Tibial nerve (tissue), 4 donors: ENCODE measurements at regions not wholly inside any gene's neighbourhood (a gene's known extent, or its start where the extent isn't known, plus 50 kb on each side); places are given as distances from the start of the nearest gene placed in this dataset.
A peak's percentile ranks its signal among the peaks of the same experiment; 100 is the strongest.

Experiments
- DNase-seq, 2 donors: peaks; one replicate each; pipeline ENCODE4 v3.0.0-alpha.2; 2019; ENCODE audit warnings: low spot score in 2 of 2
- H3K27ac ChIP-seq, 4 donors: fragments of 200-600 bp; sonication (generic) in 3 of 4; one replicate each; pipeline ENCODE4 v1.5.1; 2017 to 2019; ENCODE audit warnings: mild to moderate bottlenecking in 1 of 4
- H3K27me3 ChIP-seq, 2 donors: fragments of 200-600 bp; sonication (generic) in 1 of 2; one replicate each; pipeline versions ENCODE4 v1.5.1 to v1.6.0; 2017 to 2019
- H3K36me3 ChIP-seq, 3 donors: fragments of 200-600 bp; sonication (generic); one replicate each; pipeline ENCODE4 v1.5.1; 2018 to 2019
- H3K4me1 ChIP-seq, 4 donors: fragments of 200-600 bp; sonication (generic) in 3 of 4; one replicate each; pipeline ENCODE4 v1.5.1; 2017 to 2019
- H3K4me3 ChIP-seq, 4 donors: fragments of 200-600 bp; sonication (generic) in 3 of 4; one replicate each; pipeline ENCODE4 v1.5.1; 2017 to 2019; ENCODE audit warnings: mild to moderate bottlenecking in 1 of 4, moderate library complexity in 1 of 4
- H3K9me3 ChIP-seq, 4 donors: fragments of 200-600 bp; sonication (generic) in 3 of 4; one replicate each; pipeline ENCODE4 v1.5.1; 2017 to 2019
- CTCF ChIP-seq, 5 experiments: fragments of 200-600 bp in 3 of 5; fragments of 450-650 bp in 2 of 5; sonication (generic) in 3 of 5; IDR thresholded peaks; one replicate each; pipeline ENCODE4 v1.5.1; 2016 to 2019; ENCODE audit warnings: antibody characterized with exemption in 5 of 5, mild to moderate bottlenecking in 3 of 5, moderate library complexity in 2 of 5
- EP300 ChIP-seq, 2 donors: sonication (generic); formaldehyde crosslinking; IDR thresholded peaks; one replicate each; pipeline ENCODE4 v1.6.1; 2017; ENCODE audit warnings: antibody characterized with exemption in 2 of 2, mild to moderate bottlenecking in 1 of 2
- POLR2A ChIP-seq, 2 donors: fragments of 450-650 bp; IDR thresholded peaks; one replicate each; pipeline ENCODE4 v1.6.1; 2017; ENCODE audit warnings: antibody characterized with exemption in 2 of 2, mild to moderate bottlenecking in 2 of 2, moderate library complexity in 2 of 2
- WGBS, 2 donors: methylation state at CpG; one replicate each; pipeline ENCODE4 v1.1.5; 2018; 5-methylcytosine and 5-hydroxymethylcytosine counted together

GRCh38 chr7:27032839-27033238, 63.0 kb downstream of the HOXA1 start:
- Histone ChIP-seq H3K4me3 (no peak overlapping the region), H3K4me1 (peaks cover 0 to 21% (median 3%) of the 10 kb centered on the region in 4 donors), H3K27ac (no peak overlapping the region), H3K36me3 (no peaks in the 10 kb centered on the region), H3K27me3 (no peaks in the 10 kb centered on the region), H3K9me3 (no peaks in the 10 kb centered on the region)
- 15 to 25% methylated on average over 1 of the region's 1 CpG for WGBS, 2 donors
- TF ChIP-seq CTCF (IDR thresholded peaks at IDR 0.05) = no peak
- TF ChIP-seq POLR2A (IDR thresholded peaks at IDR 0.05) = no peak
- TF ChIP-seq EP300 (IDR thresholded peaks at IDR 0.05) = no peak
- DNase-seq = no peak

- no peak for DNase-seq
- no peaks in the 10 kb centered on the region for H3K9me3 ChIP-seq
- no peak overlapping the region for H3K4me3 ChIP-seq
- no peak overlapping the region for H3K27ac ChIP-seq
- no peaks in the 10 kb centered on the region for H3K36me3 ChIP-seq
- 76 to 83% methylated on average over 8 of the region's 8 CpGs for WGBS, 2 donors
- H3K27me3 ChIP-seq = no peaks in the 10 kb centered on the region
- TF ChIP-seq POLR2A (IDR thresholded peaks at IDR 0.05) (no peak), CTCF (IDR thresholded peaks at IDR 0.05) (no peak), EP300 (IDR thresholded peaks at IDR 0.05) (peak in 1 of 2 donors; percentile 50)
- H3K4me1 ChIP-seq = peaks cover 0 to 21% (median 3%) of the 10 kb centered on the region in 4 donors
Observed at GRCh38 chr7:27031289-27032172, 64.3 kb downstream of the HOXA1 start.

GRCh38 chr7:27030393-27031050, 65.3 kb downstream of the HOXA1 start:
- no peaks in the 10 kb centered on the region for H3K27me3 ChIP-seq

GRCh38 chr7:27025270-27025669, 70.5 kb downstream of the HOXA1 start:
- no peak for DNase-seq
- TF ChIP-seq CTCF (IDR thresholded peaks at IDR 0.05) (no peak), POLR2A (IDR thresholded peaks at IDR 0.05) (no peak), EP300 (IDR thresholded peaks at IDR 0.05) (no peak)
- 74 to 78% methylated on average over 8 of the region's 8 CpGs for WGBS, 2 donors
- Histone ChIP-seq H3K4me1 (no peaks in the 10 kb centered on the region), H3K36me3 (no peaks in the 10 kb centered on the region), H3K4me3 (no peak overlapping the region), H3K27me3 (no peaks in the 10 kb centered on the region), H3K27ac (no peak overlapping the region), H3K9me3 (no peaks in the 10 kb centered on the region)

More at GRCh38 chr7:27030393-27031050, 65.3 kb downstream of the HOXA1 start:
- no peak overlapping the region for H3K27ac ChIP-seq
- no peaks in the 10 kb centered on the region for H3K9me3 ChIP-seq
- no peak overlapping the region for H3K4me3 ChIP-seq
- no peak for DNase-seq
- peaks cover 0 to 21% (median 3%) of the 10 kb centered on the region in 4 donors for H3K4me1 ChIP-seq
- 80 to 86% methylated on average over 7 of the region's 7 CpGs for WGBS, 2 donors
- H3K36me3 ChIP-seq = no peaks in the 10 kb centered on the region
- TF ChIP-seq EP300 (IDR thresholded peaks at IDR 0.05) = no peak
- TF ChIP-seq CTCF (IDR thresholded peaks at IDR 0.05) = no peak
- no peak for TF ChIP-seq POLR2A (IDR thresholded peaks at IDR 0.05)

GRCh38 chr7:27010068-27010467, 85.7 kb downstream of the HOXA1 start:
- Histone ChIP-seq H3K27me3 (no peaks in the 10 kb centered on the region), H3K27ac (no peak overlapping the region), H3K4me3 (no peak overlapping the region), H3K4me1 (no peaks in the 10 kb centered on the region), H3K36me3 (no peaks in the 10 kb centered on the region), H3K9me3 (peaks cover 0 to 37% (median 3%) of the 10 kb centered on the region in 4 donors)
- WGBS, 2 donors = 85 to 88% methylated on average over 3 of the region's 3 CpGs
- TF ChIP-seq EP300 (IDR thresholded peaks at IDR 0.05) = no peak
- TF ChIP-seq CTCF (IDR thresholded peaks at IDR 0.05) = no peak
- TF ChIP-seq POLR2A (IDR thresholded peaks at IDR 0.05) = no peak
- no peak for DNase-seq
